IMR-90 (cell line): ENCODE measurements at regions not wholly inside any gene's neighbourhood (a gene's known extent, or its start where the extent isn't known, plus 50 kb on each side); places are given as distances from the start of the nearest gene placed in this dataset.
A peak's percentile ranks its signal among the peaks of the same experiment; 100 is the strongest.

Source experiments
- ATAC-seq: fragments of 200-7000 bp; cut with Tn5 transposase; 2 replicates; pipeline ENCODE4 v1.9.1; 2020; ENCODE audit warnings: low read depth, mild to moderate bottlenecking, moderate library complexity
- BruUV-seq: library from RNA; stranded (reverse); fragments of 400-500 nt; replicated peaks from 2 replicates; lab custom pipeline; 2021; lab: Mats Ljungman, UMichigan
- CTCF ChIA-PET: fragments of 300-600 bp; formaldehyde crosslinking; extraction: SDS; loops from one replicate; lab custom pipeline; 2021; ENCODE audit warnings: antibody characterized with exemption; lab: Yijun Ruan, JAX
- POLR2A ChIA-PET: fragments of 300-600 bp; sonication (Branson Sonifier 250); formaldehyde crosslinking; loops from one replicate; lab custom pipeline; 2022; ENCODE audit warnings: antibody characterized with exemption; ENCODE audit not compliant: unreplicated experiment; lab: Charles Lee
- DNase-seq: peaks from one replicate; pipeline ENCODE4 v3.0.0; 2013
- H2AFZ ChIP-seq: replicated peaks from 2 replicates; pipeline ENCODE3; 2013; ENCODE audit warnings: low read length, mild to moderate bottlenecking; ENCODE audit not compliant: poor library complexity
- H2AK5ac ChIP-seq: 2 replicates; pipeline ENCODE4 v1.6.1; 2013; ENCODE audit warnings: low read depth, low read length, inconsistent platforms
- H2AK9ac ChIP-seq: replicated peaks from 2 replicates; pipeline ENCODE3; 2013; ENCODE audit warnings: mild to moderate bottlenecking, low read depth, low read length, moderate library complexity; ENCODE audit not compliant: poor library complexity
- H2BK120ac ChIP-seq: 2 replicates; pipeline ENCODE4 v1.6.1; 2013; ENCODE audit warnings: low read depth, low read length, inconsistent platforms
- H2BK15ac ChIP-seq: 3 replicates; pipeline ENCODE4 v1.6.1; 2013; ENCODE audit warnings: low read depth, low read length, inconsistent platforms
- H2BK20ac ChIP-seq: 2 replicates; pipeline ENCODE4 v1.6.1; 2013; ENCODE audit warnings: low read depth, mild to moderate bottlenecking, inconsistent platforms, low read length, moderate library complexity
- H2BK5ac ChIP-seq: 2 replicates; pipeline ENCODE4 v1.6.1; 2013; ENCODE audit warnings: mild to moderate bottlenecking, low read depth, low read length, inconsistent platforms; ENCODE audit not compliant: poor library complexity, severe bottlenecking
- H3K14ac ChIP-seq: replicated peaks from 2 replicates; pipeline ENCODE4 v1.6.1; 2013; ENCODE audit warnings: low read depth, low read length, inconsistent platforms
- H3K18ac ChIP-seq: 2 replicates; pipeline ENCODE4 v1.6.1; 2013; ENCODE audit warnings: low read depth, low read length, control low read depth
- H3K23ac ChIP-seq: 2 replicates; pipeline ENCODE4 v1.6.1; 2013; ENCODE audit warnings: low read depth, low read length, inconsistent platforms
- H3K27ac ChIP-seq: 2 replicates; pipeline ENCODE4 v1.5.1; 2013; ENCODE audit warnings: mild to moderate bottlenecking, control low read depth, low read length; ENCODE audit not compliant: insufficient read depth
- H3K27me3 ChIP-seq: 2 replicates; pipeline ENCODE4 v1.6.1; 2013; ENCODE audit warnings: low read length; ENCODE audit not compliant: control insufficient read depth, insufficient read depth
- H3K36me3 ChIP-seq: 2 replicates; pipeline ENCODE4 v1.6.1; 2013; ENCODE audit warnings: low read length, mixed read lengths; ENCODE audit not compliant: control insufficient read depth, insufficient read depth
- H3K4ac ChIP-seq: 2 replicates; pipeline ENCODE4 v1.6.1; 2013; ENCODE audit warnings: low read depth, low read length, inconsistent platforms
- H3K4me1 ChIP-seq: 2 replicates; pipeline ENCODE4 v1.6.1; 2013; ENCODE audit warnings: low read length, mixed read lengths; ENCODE audit not compliant: control insufficient read depth, insufficient read depth
- H3K4me2 ChIP-seq: 2 replicates; pipeline ENCODE4 v1.6.1; 2013; ENCODE audit warnings: low read depth, mild to moderate bottlenecking, control low read depth, low read length, moderate library complexity
- H3K4me3 ChIP-seq: 2 replicates; pipeline ENCODE4 v1.5.1; 2013; ENCODE audit warnings: low read depth, mild to moderate bottlenecking, control low read depth, low read length, moderate library complexity; ENCODE audit not compliant: insufficient read depth
- H3K56ac ChIP-seq: 2 replicates; pipeline ENCODE4 v1.6.1; 2013; ENCODE audit warnings: low read length, inconsistent platforms; ENCODE audit not compliant: insufficient read depth; ENCODE audit errors: extremely low read depth
- H3K79me1 ChIP-seq, 2 experiments: 2 replicates each; pipeline ENCODE4 v1.6.1; 2013; ENCODE audit warnings: low read length in 2 of 2, inconsistent platforms in 1 of 2, low read depth in 1 of 2
- H3K9ac ChIP-seq: 2 replicates; pipeline ENCODE4 v1.6.1; 2013; ENCODE audit warnings: low read depth, low read length, control low read depth
- H3K9me1 ChIP-seq: 2 replicates; pipeline ENCODE4 v1.6.1; 2013; ENCODE audit warnings: low read length, inconsistent platforms; ENCODE audit not compliant: insufficient read depth
- H3K9me3 ChIP-seq: 2 replicates; pipeline ENCODE4 v1.6.1; 2013; ENCODE audit warnings: low read length; ENCODE audit not compliant: control insufficient read depth, insufficient read depth
- H4K20me1 ChIP-seq: 2 replicates; pipeline ENCODE4 v1.6.1; 2013; ENCODE audit warnings: low read length, inconsistent platforms; ENCODE audit not compliant: insufficient read depth
- H4K5ac ChIP-seq: 2 replicates; pipeline ENCODE4 v1.6.1; 2013; ENCODE audit warnings: mild to moderate bottlenecking, low read depth, low read length, control low read depth
- H4K8ac ChIP-seq, 2 experiments: 2 replicates each; pipeline ENCODE4 v1.6.1; 2013; ENCODE audit warnings: low read depth in 2 of 2, low read length in 2 of 2, control low read depth in 1 of 2, inconsistent platforms in 1 of 2
- H4K91ac ChIP-seq: 2 replicates; pipeline ENCODE4 v1.6.1; 2013; ENCODE audit warnings: low read depth, low read length, inconsistent platforms; ENCODE audit not compliant: insufficient read depth
- CEBPB ChIP-seq: IDR thresholded peaks from 2 replicates; pipeline ENCODE4 v1.6.1; 2012; ENCODE audit warnings: low read depth, low read length, improper control_type of control experiment
- CHD1 ChIP-seq: IDR thresholded peaks from 2 replicates; pipeline ENCODE4 v1.6.1; 2012; ENCODE audit warnings: low read depth, low read length, improper control_type of control experiment
- FOS ChIP-seq: fragments of 150-350 bp; IDR thresholded peaks from 2 replicates; pipeline ENCODE4 v1.6.1; 2016; ENCODE audit warnings: low read depth, low read length
- MXI1 ChIP-seq: IDR thresholded peaks from 2 replicates; pipeline ENCODE4 v1.6.1; 2012; ENCODE audit warnings: low read depth, mild to moderate bottlenecking, low read length, moderate library complexity, borderline replicate concordance
- POLR2A ChIP-seq: IDR thresholded peaks from 2 replicates; pipeline ENCODE4 v1.6.1; 2012; ENCODE audit warnings: mild to moderate bottlenecking, low read depth, low read length
- RAD21 ChIP-seq: IDR thresholded peaks from 2 replicates; pipeline ENCODE4 v1.6.1; 2012; ENCODE audit warnings: low read length, improper control_type of control experiment
- USF2 ChIP-seq: fragments of 150-350 bp; IDR thresholded peaks from 2 replicates; pipeline ENCODE4 v1.6.1; 2017; ENCODE audit warnings: mild to moderate bottlenecking, antibody characterized with exemption, low read length, low read depth
- WGBS, 2 experiments: methylation state at CpG; one replicate each; pipeline versions ENCODE4 v1.1.5 to v1.1.7; 2013; ENCODE audit warnings: missing lambda C conversion rate in 2 of 2; ENCODE audit not compliant: insufficient read length in 1 of 2; ENCODE audit errors: extremely low coverage in 2 of 2; 5-methylcytosine and 5-hydroxymethylcytosine counted together
- dilution Hi-C: fragments of 300-500 bp; cut with HindIII; formaldehyde crosslinking; loops from one replicate; pipeline ENCODE4 v1.14.3; 2018; ENCODE audit warnings: low sequenced_read_pairs; ENCODE audit not compliant: unreplicated experiment
- in situ Hi-C: fragments of 300-500 bp; cut with MboI; formaldehyde crosslinking; loops from 3 replicates; pipeline ENCODE4 v1.14.3; 2019; ENCODE audit warnings: low sequenced_read_pairs, inconsistent platforms, mixed read lengths
- intact Hi-C: fragments of 100-400 bp; cut with micrococcal nuclease; formaldehyde crosslinking; loops from 2 replicates; pipeline ENCODE4 v1.10.0; 2022
- TF ChIP-seq, protein P1 (sequence below): conservative IDR thresholded peaks from 2 replicates; pipeline ENCODE4 v1.5.1; 2012; ENCODE audit warnings: mild to moderate bottlenecking, low read depth, low read length, improper control_type of control experiment

GRCh38 chr3:106126067-106126845 is 257.4 kb upstream of the CBLB start:
- TF ChIP-seq MXI1 (no peak), CHD1 (no peak), CEBPB (0 out of 2 replicates have a peak, but pooled peaks have one; percentile 11), USF2 (no peak), POLR2A (no peak), FOS (no peak), RAD21 (no peak)
- TF ChIP-seq, protein P1, sequence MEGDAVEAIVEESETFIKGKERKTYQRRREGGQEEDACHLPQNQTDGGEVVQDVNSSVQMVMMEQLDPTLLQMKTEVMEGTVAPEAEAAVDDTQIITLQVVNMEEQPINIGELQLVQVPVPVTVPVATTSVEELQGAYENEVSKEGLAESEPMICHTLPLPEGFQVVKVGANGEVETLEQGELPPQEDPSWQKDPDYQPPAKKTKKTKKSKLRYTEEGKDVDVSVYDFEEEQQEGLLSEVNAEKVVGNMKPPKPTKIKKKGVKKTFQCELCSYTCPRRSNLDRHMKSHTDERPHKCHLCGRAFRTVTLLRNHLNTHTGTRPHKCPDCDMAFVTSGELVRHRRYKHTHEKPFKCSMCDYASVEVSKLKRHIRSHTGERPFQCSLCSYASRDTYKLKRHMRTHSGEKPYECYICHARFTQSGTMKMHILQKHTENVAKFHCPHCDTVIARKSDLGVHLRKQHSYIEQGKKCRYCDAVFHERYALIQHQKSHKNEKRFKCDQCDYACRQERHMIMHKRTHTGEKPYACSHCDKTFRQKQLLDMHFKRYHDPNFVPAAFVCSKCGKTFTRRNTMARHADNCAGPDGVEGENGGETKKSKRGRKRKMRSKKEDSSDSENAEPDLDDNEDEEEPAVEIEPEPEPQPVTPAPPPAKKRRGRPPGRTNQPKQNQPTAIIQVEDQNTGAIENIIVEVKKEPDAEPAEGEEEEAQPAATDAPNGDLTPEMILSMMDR = no peak
- Histone ChIP-seq H3K9ac (no peak overlapping the region), H2BK120ac (no peak overlapping the region), H3K27me3 (no peaks in the 10 kb centered on the region), H4K5ac (no peak overlapping the region), H3K36me3 (no peaks in the 10 kb centered on the region), H3K9me1 (peaks cover 4% of the 10 kb centered on the region), H3K79me1 (no peaks in the 10 kb centered on the region), H3K9me3 (no peaks in the 10 kb centered on the region), H3K23ac (0 out of 2 replicates have a peak overlapping the region, but pooled peaks have one; percentile 42), H3K56ac (no peak overlapping the region), H2BK15ac (peak overlapping the region; percentile 54; the same call in 1 of the 3 replicates), H4K20me1 (no peaks in the 10 kb centered on the region), H4K91ac (peak overlapping the region; percentile 31; the same call in 1 of the 2 replicates), H2BK20ac (no peak overlapping the region), H2BK5ac (peak overlapping the region; percentile 30), H3K4me2 (peak overlapping the region; percentile 62), H2AK9ac (no peak overlapping the region), H3K14ac (no peak overlapping the region; the same call in 1 of the 2 replicates), H3K4ac (no peak overlapping the region; the same call in 1 of the 2 replicates), H3K18ac (peak overlapping the region; percentile 81), H4K8ac (no peak overlapping the region; a peak in 1 of 4 replicates), H3K27ac (no peak overlapping the region; the same call in 1 of the 2 replicates), H3K4me1 (peaks cover 4% of the 10 kb centered on the region; the same call in 1 of the 2 replicates), H2AFZ (no peak overlapping the region), H3K4me3 (no peak overlapping the region), H2AK5ac (no peak overlapping the region)
- peak; percentile 22 for DNase-seq
- no CpG with 5 or more reads among the region's 4 CpGs for WGBS, 2 experiments
- intact Hi-C loops = loop anchor here (10.0 kb wide), 1 partner anchor 441 kb away; no protein-coding TSS in a partner anchor
- dilution Hi-C loops = no loop called here
- no TSS peak for BruUV-seq
- POLR2A ChIA-PET = no interaction called here
- CTCF ChIA-PET = no interaction called here
- in situ Hi-C loops = no loop called here
- peak; percentile 28; the same call in 1 of the 2 replicates for ATAC-seq
